ENCODE measurements at regions not wholly inside any gene's neighbourhood (a gene's known extent, or its start where the extent isn't known, plus 50 kb on each side); places are given as distances from the start of the nearest gene placed in this dataset.

GRCh38 chr6:40947876-40948526, 91.0 kb downstream of the UNC5CL start:
- no peak overlapping the region for H3K4me3 ChIP-seq (ENCODE audit: low read length)
- TF ChIP-seq CTCF (conservative IDR thresholded peaks at IDR 0.05; ENCODE audit: low read length), result no peak
- DNase-seq (ENCODE audit: low read depth), result peak; percentile 68

- no peak for DNase-seq (ENCODE audit: low read depth)
- H3K4me3 ChIP-seq (ENCODE audit: low read length), result no peak overlapping the region
- TF ChIP-seq CTCF (conservative IDR thresholded peaks at IDR 0.05; ENCODE audit: low read length), result no peak
Measured at GRCh38 chr6:40946738-40947301, 92.2 kb downstream of the UNC5CL start.

GRCh38 chr6:40937491-40937890, 101.5 kb downstream of the UNC5CL start:
- no peak for TF ChIP-seq CTCF (conservative IDR thresholded peaks at IDR 0.05; ENCODE audit: low read length)
- no peak overlapping the region for H3K4me3 ChIP-seq (ENCODE audit: low read length)
- DNase-seq (ENCODE audit: low read depth), result peak; percentile 81

- no peak overlapping the region for H3K4me3 ChIP-seq (ENCODE audit: low read length)
- DNase-seq (ENCODE audit: low read depth), result peak; percentile 79
- no peak for TF ChIP-seq CTCF (conservative IDR thresholded peaks at IDR 0.05; ENCODE audit: low read length)
Measured at GRCh38 chr6:40936818-40937251, 102.2 kb downstream of the UNC5CL start.

GRCh38 chr6:40933864-40934263, 105.2 kb downstream of the UNC5CL start:
- TF ChIP-seq CTCF (conservative IDR thresholded peaks at IDR 0.05; ENCODE audit: low read length), result no peak
- DNase-seq (ENCODE audit: low read depth), result no peak
- no peak overlapping the region for H3K4me3 ChIP-seq (ENCODE audit: low read length)

- no peak for TF ChIP-seq CTCF (conservative IDR thresholded peaks at IDR 0.05; ENCODE audit: low read length)
- no peak overlapping the region for H3K4me3 ChIP-seq (ENCODE audit: low read length)
- DNase-seq (ENCODE audit: low read depth), result no peak
Measured at GRCh38 chr6:40932953-40933352, 106.1 kb downstream of the UNC5CL start.

- no peak for DNase-seq (ENCODE audit: low read depth)
- no peak for TF ChIP-seq CTCF (conservative IDR thresholded peaks at IDR 0.05; ENCODE audit: low read length)
- H3K4me3 ChIP-seq (ENCODE audit: low read length), result no peak overlapping the region
Measured at GRCh38 chr6:40932366-40932765, 106.7 kb downstream of the UNC5CL start.
